Fibroblast of mammary gland (primary cell): ENCODE measurements at regions not wholly inside any gene's neighbourhood (a gene's known extent, or its start where the extent isn't known, plus 50 kb on each side); places are given as distances from the start of the nearest gene placed in this dataset.

Experiments
- DNase-seq: peaks from one replicate; pipeline ENCODE4 v3.0.0-alpha.2; 2010; ENCODE audit warnings: low read depth
- H3K4me3 ChIP-seq: 2 replicates; pipeline ENCODE4 v1.5.1; 2011; ENCODE audit warnings: low read depth, mild to moderate bottlenecking, low read length, moderate library complexity; ENCODE audit not compliant: control insufficient read depth
- CTCF ChIP-seq: conservative IDR thresholded peaks from 2 replicates; pipeline ENCODE4 v1.5.1; 2011; ENCODE audit warnings: low read depth, low read length, inconsistent platforms; ENCODE audit not compliant: control insufficient read depth, insufficient read depth

- DNase-seq, result no peak
- TF ChIP-seq CTCF, result no peak
- no peak overlapping the region for H3K4me3 ChIP-seq
These were observed 170.2 kb upstream of the RUNX1 start for GRCh38 chr21:35219291-35219690.

GRCh38 chr21:35217504-35218060 is 168.5 kb upstream of the RUNX1 start:
- peak; percentile 85 for DNase-seq
- no peak for TF ChIP-seq CTCF
- H3K4me3 ChIP-seq, result no peak overlapping the region

GRCh38 chr21:35216996-35217395 is 167.9 kb upstream of the RUNX1 start:
- TF ChIP-seq CTCF, result no peak
- H3K4me3 ChIP-seq, result no peak overlapping the region
- DNase-seq, result no peak

- TF ChIP-seq CTCF, result no peak
- DNase-seq, result no peak
- no peak overlapping the region for H3K4me3 ChIP-seq
These were observed 166.8 kb upstream of the RUNX1 start for GRCh38 chr21:35215870-35216269.

- no peak overlapping the region for H3K4me3 ChIP-seq
- no peak for TF ChIP-seq CTCF
- DNase-seq, result peak; percentile 79
These were observed 163.5 kb upstream of the RUNX1 start for GRCh38 chr21:35212393-35213127.

- DNase-seq, result peak; percentile 73
- TF ChIP-seq CTCF, result no peak
- H3K4me3 ChIP-seq, result no peak overlapping the region
These were observed 162.7 kb upstream of the RUNX1 start for GRCh38 chr21:35211782-35212181.
